PC-3 (cell line): ENCODE measurements at regions not wholly inside any gene's neighbourhood (a gene's known extent, or its start where the extent isn't known, plus 50 kb on each side); places are given as distances from the start of the nearest gene placed in this dataset.

Experiments used
- CTCF ChIP-seq: fragments of 300-600 bp; sonication (generic); conservative IDR thresholded peaks from 2 replicates; pipeline ENCODE4 v1.5.1; 2017; ENCODE audit warnings: antibody characterized with exemption, low read depth, mild to moderate bottlenecking, low read length
- EZH2 ChIP-seq: fragments of 300-600 bp; sonication (generic); IDR thresholded peaks from one replicate; pipeline ENCODE4 v1.6.1; 2017; ENCODE audit warnings: antibody characterized with exemption, mild to moderate bottlenecking, low read length; ENCODE audit not compliant: unreplicated experiment

GRCh38 chr3:30471796-30472489 lies 134.5 kb upstream of the TGFBR2 start:
- TF ChIP-seq EZH2 (no peak), CTCF (no peak)
